AG04449 (cell line): ENCODE measurements at regions not wholly inside any gene's neighbourhood (a gene's known extent, or its start where the extent isn't known, plus 50 kb on each side); places are given as distances from the start of the nearest gene placed in this dataset.
"Not testable (repeated sequence)": the region's sequence is repeated elsewhere in the genome, so short reads cannot be mapped to it uniquely, and the experiment has no call there.

ENCODE experiments used
- CTCF ChIA-PET: fragments of 350-600 bp; formaldehyde crosslinking; extraction: SDS; loops from one replicate; lab custom pipeline; 2021; ENCODE audit warnings: antibody characterized with exemption; lab: Yijun Ruan, JAX
- POLR2A ChIA-PET: fragments of 400-600, 350-600 bp; formaldehyde crosslinking; extraction: SDS; loops from one replicate; lab custom pipeline; 2020; ENCODE audit warnings: antibody characterized with exemption, inconsistent platforms; lab: Yijun Ruan, JAX
- DNase-seq: peaks from one replicate; pipeline ENCODE4 v3.0.0-alpha.2; 2010; ENCODE audit warnings: low read depth, low spot score
- H3K4me3 ChIP-seq: 2 replicates; pipeline ENCODE4 v1.5.1; 2011; ENCODE audit warnings: low read depth, mild to moderate bottlenecking, control low read depth, low read length
- CTCF ChIP-seq: IDR thresholded peaks from one replicate; pipeline ENCODE4 v1.5.1; 2011; ENCODE audit warnings: mild to moderate bottlenecking, moderate library complexity, low read length, control low read depth, inconsistent platforms; ENCODE audit not compliant: insufficient read depth; ENCODE audit errors: missing control alignments

- H3K4me3 ChIP-seq: no peak overlapping the region
- DNase-seq: no peak
- CTCF ChIA-PET: no interaction called here
- no peak for TF ChIP-seq CTCF
- POLR2A ChIA-PET: no interaction called here
These were observed 51.5 kb upstream of the FOXN3 start for GRCh38 chr14:89468566-89468965.

DNA sequence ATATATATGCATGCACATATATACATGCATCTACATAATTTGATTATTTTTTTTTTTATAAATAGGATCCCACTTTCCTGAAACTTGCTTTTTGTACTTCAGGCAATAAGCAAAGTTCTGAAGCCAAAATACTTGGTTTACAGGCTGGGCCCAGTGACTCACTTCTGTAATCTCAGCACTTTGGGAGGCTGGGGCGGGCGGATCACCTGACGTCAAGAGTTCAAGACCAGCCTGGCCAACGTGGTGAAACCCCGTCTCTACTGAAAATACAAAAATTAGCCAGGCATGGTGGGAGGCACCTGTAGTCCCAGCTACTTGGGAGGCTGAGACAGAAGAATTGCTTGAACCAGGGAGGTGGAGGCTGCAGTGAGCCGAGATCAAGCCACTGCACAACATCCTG is 51.0 kb upstream of the FOXN3 start:
- POLR2A ChIA-PET: not testable (repeated sequence)

DNA sequence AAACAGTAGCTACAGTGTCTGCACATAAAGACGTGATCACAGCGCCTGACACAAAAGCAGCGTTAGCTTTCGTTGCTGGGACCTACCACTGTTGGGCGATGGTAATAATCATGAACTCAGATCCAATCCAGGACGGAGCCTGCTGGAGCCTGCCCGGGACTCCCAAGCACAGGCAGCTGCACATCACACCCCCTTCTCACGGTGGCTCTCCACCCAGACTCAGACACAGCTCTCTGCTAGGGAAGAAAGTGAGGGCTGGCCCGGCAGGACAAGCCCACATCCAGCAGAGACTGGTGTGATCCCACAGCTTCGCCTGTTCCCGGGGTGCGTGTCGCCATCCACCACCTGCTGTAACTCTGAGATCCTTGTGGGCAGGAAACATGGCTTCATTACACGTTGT is 49.9 kb upstream of the FOXN3 start:
- POLR2A ChIA-PET: no interaction called here
- no peak overlapping the region for H3K4me3 ChIP-seq
- no peak for DNase-seq

More for the DNA sequence above, 51.0 kb upstream of the FOXN3 start:
- H3K4me3 ChIP-seq, DNase-seq: not testable (repeated sequence)
- CTCF ChIA-PET: interaction anchor here (1.3 kb wide), 1 partner anchor 17 kb away, joined by 3 read pairs; no protein-coding TSS in a partner anchor

More for the DNA sequence above, 49.9 kb upstream of the FOXN3 start:
- CTCF ChIA-PET: interaction anchor here (1.3 kb wide), 1 partner anchor 16 kb away, joined by 3 read pairs; no protein-coding TSS in a partner anchor
- TF ChIP-seq CTCF: no peak
